Mammary epithelial cell (primary cell): ENCODE measurements at regions not wholly inside any gene's neighbourhood (a gene's known extent, or its start where the extent isn't known, plus 50 kb on each side); places are given as distances from the start of the nearest gene placed in this dataset.
"Not testable (repeated sequence)": the region's sequence is repeated elsewhere in the genome, so short reads cannot be mapped to it uniquely, and the experiment has no call there.

Experiments
- EZH2 ChIP-seq: IDR thresholded peaks from 2 replicates; pipeline ENCODE4 v1.6.1; 2012; ENCODE audit warnings: low read length, inconsistent platforms, borderline replicate concordance
- TF ChIP-seq, protein P1 (sequence below), 2 donors: IDR thresholded peaks in 1 of 2; conservative IDR thresholded peaks in 1 of 2; 2 replicates each; pipeline ENCODE4 v1.5.1; 2011 to 2012; ENCODE audit warnings: inconsistent platforms in 2 of 2, low read length in 2 of 2, mild to moderate bottlenecking in 2 of 2, control low read depth in 1 of 2, low read depth in 1 of 2; ENCODE audit not compliant: insufficient read depth in 1 of 2; ENCODE audit errors: extremely low read depth in 1 of 2

DNA sequence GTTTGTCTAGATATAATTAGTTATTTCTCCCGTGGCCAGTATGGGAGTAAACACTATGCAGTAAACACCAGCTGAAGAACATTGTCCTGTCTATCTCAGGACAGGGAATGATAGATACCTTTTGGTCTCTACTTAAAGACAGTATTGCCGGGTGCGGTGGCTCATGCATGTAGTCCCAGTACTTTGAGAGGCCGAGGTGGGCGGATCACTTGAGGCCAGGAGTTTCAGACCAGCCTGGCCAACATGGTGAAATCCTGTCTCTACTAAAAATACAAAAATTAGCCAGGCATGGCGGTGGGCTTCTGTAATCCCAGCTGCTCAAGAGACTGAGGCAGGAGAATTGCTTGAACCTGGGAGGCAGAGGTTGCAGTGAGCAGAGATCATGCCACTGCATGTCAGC is 226.4 kb downstream of the TM9SF2 start:
- TF ChIP-seq, protein P1, sequence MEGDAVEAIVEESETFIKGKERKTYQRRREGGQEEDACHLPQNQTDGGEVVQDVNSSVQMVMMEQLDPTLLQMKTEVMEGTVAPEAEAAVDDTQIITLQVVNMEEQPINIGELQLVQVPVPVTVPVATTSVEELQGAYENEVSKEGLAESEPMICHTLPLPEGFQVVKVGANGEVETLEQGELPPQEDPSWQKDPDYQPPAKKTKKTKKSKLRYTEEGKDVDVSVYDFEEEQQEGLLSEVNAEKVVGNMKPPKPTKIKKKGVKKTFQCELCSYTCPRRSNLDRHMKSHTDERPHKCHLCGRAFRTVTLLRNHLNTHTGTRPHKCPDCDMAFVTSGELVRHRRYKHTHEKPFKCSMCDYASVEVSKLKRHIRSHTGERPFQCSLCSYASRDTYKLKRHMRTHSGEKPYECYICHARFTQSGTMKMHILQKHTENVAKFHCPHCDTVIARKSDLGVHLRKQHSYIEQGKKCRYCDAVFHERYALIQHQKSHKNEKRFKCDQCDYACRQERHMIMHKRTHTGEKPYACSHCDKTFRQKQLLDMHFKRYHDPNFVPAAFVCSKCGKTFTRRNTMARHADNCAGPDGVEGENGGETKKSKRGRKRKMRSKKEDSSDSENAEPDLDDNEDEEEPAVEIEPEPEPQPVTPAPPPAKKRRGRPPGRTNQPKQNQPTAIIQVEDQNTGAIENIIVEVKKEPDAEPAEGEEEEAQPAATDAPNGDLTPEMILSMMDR (conservative IDR thresholded peaks at IDR 0.05 in 1 of 2, IDR thresholded peaks at IDR 0.05 in 1 of 2; ENCODE audit: extremely low read depth in 1 of 2, insufficient read depth in 1 of 2, low read depth in 1 of 2, low read length in 2 of 2) = not testable (repeated sequence)
- TF ChIP-seq EZH2 = not testable (repeated sequence)
